Keratinocyte (primary cell): ENCODE measurements at regions not wholly inside any gene's neighbourhood (a gene's known extent, or its start where the extent isn't known, plus 50 kb on each side); places are given as distances from the start of the nearest gene placed in this dataset.

Experiments
- DNase-seq: peaks from one replicate; pipeline ENCODE4 v3.0.0-alpha.2; 2011; ENCODE audit warnings: low read depth, missing footprints, low spot score
- FAIRE-seq: peaks from 2 replicates; lab custom pipeline; 2011; peaks lifted over from hg19 to GRCh38; lab: Jason Lieb, UNC
- H2AFZ ChIP-seq: 2 replicates; pipeline ENCODE4 v1.6.0; 2012; ENCODE audit warnings: low read length, control low read depth, inconsistent platforms; ENCODE audit not compliant: control insufficient read depth
- H3K27ac ChIP-seq: 2 replicates; pipeline ENCODE4 v1.5.1; 2011; ENCODE audit warnings: low read length; ENCODE audit not compliant: control insufficient read depth, insufficient read depth
- H3K27me3 ChIP-seq: 3 replicates; pipeline ENCODE4 v1.6.0; 2011; ENCODE audit warnings: low read length; ENCODE audit not compliant: control insufficient read depth, insufficient read depth; ENCODE audit errors: extremely low read depth
- H3K36me3 ChIP-seq, 2 experiments: 2 replicates in 1 of 2; 3 replicates in 1 of 2; pipeline ENCODE4 v1.5.1; 2011; ENCODE audit warnings: low read length in 2 of 2, mild to moderate bottlenecking in 1 of 2; ENCODE audit not compliant: control insufficient read depth in 2 of 2, insufficient read depth in 2 of 2; ENCODE audit errors: extremely low read depth in 1 of 2
- H3K4me1 ChIP-seq: 3 replicates; pipeline ENCODE4 v1.5.1; 2011; ENCODE audit warnings: low read length; ENCODE audit not compliant: control insufficient read depth, insufficient read depth; ENCODE audit errors: extremely low read depth
- H3K4me2 ChIP-seq: 3 replicates; pipeline ENCODE4 v1.6.0; 2011; ENCODE audit warnings: low read depth, low read length; ENCODE audit not compliant: control insufficient read depth, insufficient read depth; ENCODE audit errors: extremely low read depth
- H3K4me3 ChIP-seq, 3 experiments: fragments of 200-600 bp in 1 of 3; sonication (generic) in 1 of 3; 2 replicates in 2 of 3; 3 replicates in 1 of 3; pipeline ENCODE4 v1.5.1; 2011 to 2016; ENCODE audit warnings: low read length in 3 of 3, mild to moderate bottlenecking in 3 of 3, control low read depth in 2 of 3, inconsistent platforms in 1 of 3, low read depth in 1 of 3, mixed read lengths in 1 of 3, mixed run types in 1 of 3, moderate library complexity in 1 of 3; ENCODE audit not compliant: control insufficient read depth in 2 of 3, insufficient read depth in 2 of 3; ENCODE audit errors: extremely low read depth in 1 of 3
- H3K79me2 ChIP-seq: 2 replicates; pipeline ENCODE4 v1.6.0; 2012; ENCODE audit warnings: low read length; ENCODE audit not compliant: control insufficient read depth, insufficient read depth
- H3K9ac ChIP-seq: 3 replicates; pipeline ENCODE4 v1.6.0; 2011; ENCODE audit warnings: low read length; ENCODE audit not compliant: control insufficient read depth, insufficient read depth; ENCODE audit errors: extremely low read depth
- H3K9me1 ChIP-seq: 3 replicates; pipeline ENCODE4 v1.6.0; 2011; ENCODE audit warnings: low read length; ENCODE audit not compliant: control insufficient read depth, insufficient read depth; ENCODE audit errors: extremely low read depth
- H3K9me3 ChIP-seq: 2 replicates; pipeline ENCODE4 v1.5.1; 2012; ENCODE audit warnings: low read depth, low read length; ENCODE audit not compliant: control insufficient read depth
- H4K20me1 ChIP-seq: 3 replicates; pipeline ENCODE4 v1.6.0; 2011; ENCODE audit warnings: low read length; ENCODE audit not compliant: control insufficient read depth, insufficient read depth; ENCODE audit errors: extremely low read depth
- CTCF ChIP-seq, 3 experiments: IDR thresholded peaks in 1 of 3; conservative IDR thresholded peaks in 1 of 3; optimal IDR thresholded peaks in 1 of 3; 2 replicates in 2 of 3; 3 replicates in 1 of 3; pipeline versions ENCODE3 to v1.5.1; 2011; ENCODE audit warnings: low read length in 3 of 3, mild to moderate bottlenecking in 3 of 3, moderate library complexity in 2 of 3, control low read depth in 1 of 3, inconsistent platforms in 1 of 3; ENCODE audit not compliant: insufficient read depth in 2 of 3; ENCODE audit errors: extremely low read depth in 1 of 3
- EZH2 ChIP-seq: IDR thresholded peaks from one replicate; pipeline ENCODE4 v1.6.1; 2012; ENCODE audit warnings: inconsistent platforms, mild to moderate bottlenecking, low read length, moderate library complexity
- dilution Hi-C: fragments of 300-500 bp; cut with MboI; formaldehyde crosslinking; loops from one replicate; pipeline ENCODE4 v1.7.0; 2020; ENCODE audit warnings: low sequenced_read_pairs; ENCODE audit not compliant: extremely low pct_ligation_motif_present

DNA sequence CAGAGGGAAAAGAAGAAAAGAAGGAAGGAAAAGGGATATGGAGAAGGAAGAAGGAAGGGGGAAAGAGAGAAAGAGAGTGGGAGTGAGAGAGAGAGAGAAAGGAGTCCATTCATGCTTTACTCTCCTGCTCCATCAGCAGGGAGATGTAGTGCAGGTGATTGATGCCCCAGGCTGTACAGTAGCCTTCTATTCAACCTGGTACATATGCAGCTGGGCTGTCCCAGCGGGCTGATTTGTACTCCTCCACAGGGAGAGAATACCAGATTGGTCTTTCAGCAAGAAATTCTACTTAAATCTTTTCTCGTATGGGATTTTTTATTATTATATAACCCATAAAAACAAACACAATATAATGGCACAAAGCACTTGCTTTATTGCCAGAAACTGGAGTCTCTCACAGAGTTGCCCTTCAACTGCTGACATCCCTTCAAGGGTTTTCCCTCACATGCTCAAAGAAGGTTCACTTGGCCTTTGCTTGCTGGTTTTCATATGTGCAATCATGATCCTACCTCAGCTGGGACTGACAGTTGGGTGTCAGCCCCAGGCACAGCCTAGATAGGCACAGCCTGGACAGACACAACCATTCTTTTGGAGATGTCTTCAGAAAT, 380.1 kb upstream of the RIOK2 start:
- no peaks in the 10 kb centered on the region for H3K9me1 ChIP-seq
- no peak overlapping the region for H2AFZ ChIP-seq
- peaks cover 21% of the 10 kb centered on the region for H3K4me1 ChIP-seq
- no peaks in the 10 kb centered on the region for H3K27me3 ChIP-seq
- FAIRE-seq = no peak
- TF ChIP-seq EZH2 (no peak), CTCF (optimal IDR thresholded peaks at IDR 0.05 in 1 of 3, IDR thresholded peaks at IDR 0.05 in 1 of 3, conservative IDR thresholded peaks at IDR 0.05 in 1 of 3; ENCODE audit: extremely low read depth in 1 of 3, insufficient read depth in 2 of 3, low read length in 3 of 3) (no peak)
- H3K9ac ChIP-seq = no peak overlapping the region
- H3K4me2 ChIP-seq = no peak overlapping the region
- dilution Hi-C loops = no loop called here
- no peaks in the 10 kb centered on the region for H3K36me3 ChIP-seq
- no peaks in the 10 kb centered on the region for H3K9me3 ChIP-seq
- H3K27ac ChIP-seq = no peak overlapping the region
- no peaks in the 10 kb centered on the region for H3K79me2 ChIP-seq
- H4K20me1 ChIP-seq = no peaks in the 10 kb centered on the region
- no peak overlapping the region for H3K4me3 ChIP-seq
- no peak for DNase-seq

DNA sequence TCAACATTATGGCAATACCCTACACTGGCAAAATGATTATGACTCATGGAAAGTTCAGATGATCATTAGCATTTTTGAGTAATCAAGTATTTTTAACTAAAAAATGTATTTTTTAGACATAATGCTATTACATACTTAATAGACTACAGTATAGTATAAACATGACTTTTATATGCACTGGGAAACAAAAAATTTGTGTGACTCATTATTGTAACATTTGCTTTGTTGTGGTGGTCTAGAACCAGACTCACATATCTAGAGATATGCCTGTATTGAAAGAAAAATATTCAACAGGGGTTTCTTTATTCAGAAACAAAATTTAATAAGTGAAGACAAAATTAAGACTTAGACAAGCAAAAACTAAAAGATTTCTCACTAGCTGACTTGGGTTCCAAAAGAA, 385.3 kb upstream of the RIOK2 start:
- Histone ChIP-seq H3K27me3 (no peaks in the 10 kb centered on the region), H3K4me2 (no peak overlapping the region), H3K79me2 (no peaks in the 10 kb centered on the region), H3K9ac (no peak overlapping the region), H3K36me3 (no peaks in the 10 kb centered on the region), H2AFZ (no peak overlapping the region), H3K4me1 (no peaks in the 10 kb centered on the region), H3K27ac (no peak overlapping the region), H3K9me1 (no peaks in the 10 kb centered on the region), H3K9me3 (peaks cover 2% of the 10 kb centered on the region), H4K20me1 (no peaks in the 10 kb centered on the region), H3K4me3 (no peak overlapping the region)
- DNase-seq (no peak), FAIRE-seq (no peak)
- dilution Hi-C loops = no loop called here
- TF ChIP-seq EZH2 = no peak
- no peak for TF ChIP-seq CTCF (optimal IDR thresholded peaks at IDR 0.05 in 1 of 3, IDR thresholded peaks at IDR 0.05 in 1 of 3, conservative IDR thresholded peaks at IDR 0.05 in 1 of 3; ENCODE audit: extremely low read depth in 1 of 3, insufficient read depth in 2 of 3, low read length in 3 of 3)
